ENCODE measurements at regions not wholly inside any gene's neighbourhood (a gene's known extent, or its start where the extent isn't known, plus 50 kb on each side); places are given as distances from the start of the nearest gene placed in this dataset.

DNA sequence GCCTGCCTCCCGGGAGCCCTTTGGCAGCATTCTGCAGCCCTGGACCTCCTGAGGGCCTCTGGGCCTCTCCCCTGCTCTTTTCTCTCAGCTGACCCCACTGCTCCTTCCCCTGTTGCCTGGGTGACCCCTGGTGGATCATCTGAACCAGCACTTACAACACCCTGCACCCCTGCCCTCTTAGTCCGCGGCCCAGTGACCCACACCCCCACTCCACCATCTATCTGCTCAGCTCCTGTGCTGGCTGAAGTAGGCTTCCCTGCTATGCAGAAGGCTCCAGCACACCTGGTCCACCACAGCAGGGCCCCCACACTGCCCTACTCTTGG is 74.0 kb downstream of the DMRTA2 start:
- Histone ChIP-seq H3K4me3 (ENCODE audit: control insufficient read depth in 2 of 3, extremely low read depth in 1 of 3, insufficient read depth in 2 of 3, low read depth in 1 of 3, low read length in 3 of 3) (no peak overlapping the region), H3K9me1 (ENCODE audit: control insufficient read depth, extremely low read depth, insufficient read depth, low read length) (no peaks in the 10 kb centered on the region), H3K9me3 (ENCODE audit: control insufficient read depth, low read depth, low read length) (no peaks in the 10 kb centered on the region), H3K79me2 (ENCODE audit: control insufficient read depth, insufficient read depth, low read length) (no peaks in the 10 kb centered on the region), H4K20me1 (ENCODE audit: control insufficient read depth, extremely low read depth, insufficient read depth, low read length) (no peaks in the 10 kb centered on the region), H3K4me1 (ENCODE audit: control insufficient read depth, extremely low read depth, insufficient read depth, low read length) (no peaks in the 10 kb centered on the region), H3K4me2 (ENCODE audit: control insufficient read depth, extremely low read depth, insufficient read depth, low read depth, low read length) (no peak overlapping the region), H3K27ac (ENCODE audit: control insufficient read depth, insufficient read depth, low read length) (no peak overlapping the region), H2AFZ (ENCODE audit: control insufficient read depth, low read length) (no peak overlapping the region), H3K9ac (ENCODE audit: control insufficient read depth, extremely low read depth, insufficient read depth, low read length) (no peak overlapping the region), H3K27me3 (ENCODE audit: control insufficient read depth, extremely low read depth, insufficient read depth, low read length) (no peaks in the 10 kb centered on the region), H3K36me3 (ENCODE audit: control insufficient read depth in 2 of 2, extremely low read depth in 1 of 2, insufficient read depth in 2 of 2, low read length in 2 of 2) (no peaks in the 10 kb centered on the region)
- no peak for TF ChIP-seq EZH2 (IDR thresholded peaks at IDR 0.05; ENCODE audit: low read length)
- TF ChIP-seq CTCF (optimal IDR thresholded peaks at IDR 0.05 in 1 of 3, IDR thresholded peaks at IDR 0.05 in 1 of 3, conservative IDR thresholded peaks at IDR 0.05 in 1 of 3; ENCODE audit: extremely low read depth in 1 of 3, insufficient read depth in 2 of 3, low read length in 3 of 3), result no peak
- dilution Hi-C loops (cut with MboI; ENCODE audit: extremely low pct_ligation_motif_present, low sequenced_read_pairs), result no loop called here
- no peak for FAIRE-seq
- DNase-seq (ENCODE audit: low read depth, low spot score), result no peak

GRCh38 chr1:50348449-50349241 is 74.6 kb downstream of the DMRTA2 start:
- H3K4me3 ChIP-seq (ENCODE audit: control insufficient read depth in 2 of 3, extremely low read depth in 1 of 3, insufficient read depth in 2 of 3, low read depth in 1 of 3, low read length in 3 of 3), result no peak overlapping the region
- H3K4me1 ChIP-seq (ENCODE audit: control insufficient read depth, extremely low read depth, insufficient read depth, low read length), result no peaks in the 10 kb centered on the region
- DNase-seq (ENCODE audit: low read depth, low spot score) (peak; percentile 49), FAIRE-seq (peak; percentile 74)
- dilution Hi-C loops (cut with MboI; ENCODE audit: extremely low pct_ligation_motif_present, low sequenced_read_pairs), result no loop called here
- no peak overlapping the region for H3K9ac ChIP-seq (ENCODE audit: control insufficient read depth, extremely low read depth, insufficient read depth, low read length)
- TF ChIP-seq EZH2 (IDR thresholded peaks at IDR 0.05; ENCODE audit: low read length) (no peak), CTCF (optimal IDR thresholded peaks at IDR 0.05 in 1 of 3, IDR thresholded peaks at IDR 0.05 in 1 of 3, conservative IDR thresholded peaks at IDR 0.05 in 1 of 3; ENCODE audit: extremely low read depth in 1 of 3, insufficient read depth in 2 of 3, low read length in 3 of 3) (peak; percentile 69 to 89 (median 78))
- H3K27me3 ChIP-seq (ENCODE audit: control insufficient read depth, extremely low read depth, insufficient read depth, low read length), result no peaks in the 10 kb centered on the region
- no peaks in the 10 kb centered on the region for H4K20me1 ChIP-seq (ENCODE audit: control insufficient read depth, extremely low read depth, insufficient read depth, low read length)
- H3K27ac ChIP-seq (ENCODE audit: control insufficient read depth, insufficient read depth, low read length), result no peak overlapping the region
- H3K79me2 ChIP-seq (ENCODE audit: control insufficient read depth, insufficient read depth, low read length), result no peaks in the 10 kb centered on the region
- H3K4me2 ChIP-seq (ENCODE audit: control insufficient read depth, extremely low read depth, insufficient read depth, low read depth, low read length), result no peak overlapping the region
- no peaks in the 10 kb centered on the region for H3K36me3 ChIP-seq (ENCODE audit: control insufficient read depth in 2 of 2, extremely low read depth in 1 of 2, insufficient read depth in 2 of 2, low read length in 2 of 2)
- H3K9me3 ChIP-seq (ENCODE audit: control insufficient read depth, low read depth, low read length), result no peaks in the 10 kb centered on the region
- no peaks in the 10 kb centered on the region for H3K9me1 ChIP-seq (ENCODE audit: control insufficient read depth, extremely low read depth, insufficient read depth, low read length)
- H2AFZ ChIP-seq (ENCODE audit: control insufficient read depth, low read length), result no peak overlapping the region

All from keratinocyte (primary cell).